Suprapubic skin (tissue), 3 donors: ENCODE measurements at regions not wholly inside any gene's neighbourhood (a gene's known extent, or its start where the extent isn't known, plus 50 kb on each side); places are given as distances from the start of the nearest gene placed in this dataset.

Source experiments
- CTCF ChIP-seq, 2 donors: fragments of 200-600 bp in 1 of 2; fragments of 450-650 bp in 1 of 2; sonication (generic) in 1 of 2; IDR thresholded peaks; one replicate each; pipeline ENCODE4 v1.5.1; 2016 to 2019; ENCODE audit warnings: antibody characterized with exemption in 2 of 2, mild to moderate bottlenecking in 1 of 2, moderate library complexity in 1 of 2
- EP300 ChIP-seq: sonication (generic); formaldehyde crosslinking; IDR thresholded peaks from one replicate; pipeline ENCODE4 v1.6.1; 2017; ENCODE audit warnings: antibody characterized with exemption
- POLR2A ChIP-seq, 2 donors: fragments of 450-650 bp; IDR thresholded peaks; one replicate each; pipeline ENCODE4 v1.6.1; 2017; ENCODE audit warnings: antibody characterized with exemption in 2 of 2, mild to moderate bottlenecking in 2 of 2, moderate library complexity in 2 of 2

GRCh38 chr10:44023517-44023916 is 361.4 kb downstream of the CXCL12 start:
- TF ChIP-seq CTCF (IDR thresholded peaks at IDR 0.05) (no peak), EP300 (no peak), POLR2A (IDR thresholded peaks at IDR 0.05) (no peak)
